Hematopoietic multipotent progenitor cell treated with erythropoietin and hydrocortisone succinate and interleukin-3 and kit ligand, for 6 days (in vitro differentiated cells): ENCODE measurements at regions not wholly inside any gene's neighbourhood (a gene's known extent, or its start where the extent isn't known, plus 50 kb on each side); places are given as distances from the start of the nearest gene placed in this dataset.

ENCODE experiments used
- DNase-seq: peaks from one replicate; pipeline ENCODE4 v3.0.0-alpha.2; 2015

- no peak for DNase-seq
These were observed 291.5 kb downstream of the LRATD1 start for GRCh38 chr2:14923820-14924580.

DNA sequence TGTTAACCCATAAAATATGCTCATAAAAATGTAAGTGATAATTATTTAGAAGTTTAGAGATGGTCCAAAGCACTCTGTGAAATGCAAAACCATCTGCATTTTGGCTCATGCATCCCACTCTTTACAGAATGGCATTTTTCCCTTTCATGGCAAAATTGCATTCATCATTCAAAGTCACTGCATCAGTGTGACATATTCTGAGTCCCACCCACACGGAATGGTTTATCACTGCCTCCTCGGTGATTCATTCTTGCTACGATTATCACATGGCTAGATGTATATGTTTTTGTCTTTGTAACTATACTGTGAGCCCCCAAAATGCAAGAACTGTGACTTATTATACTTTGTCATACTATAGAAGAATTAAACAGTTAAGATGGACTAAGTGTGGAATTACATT, 293.0 kb downstream of the LRATD1 start:
- no peak for DNase-seq

DNA sequence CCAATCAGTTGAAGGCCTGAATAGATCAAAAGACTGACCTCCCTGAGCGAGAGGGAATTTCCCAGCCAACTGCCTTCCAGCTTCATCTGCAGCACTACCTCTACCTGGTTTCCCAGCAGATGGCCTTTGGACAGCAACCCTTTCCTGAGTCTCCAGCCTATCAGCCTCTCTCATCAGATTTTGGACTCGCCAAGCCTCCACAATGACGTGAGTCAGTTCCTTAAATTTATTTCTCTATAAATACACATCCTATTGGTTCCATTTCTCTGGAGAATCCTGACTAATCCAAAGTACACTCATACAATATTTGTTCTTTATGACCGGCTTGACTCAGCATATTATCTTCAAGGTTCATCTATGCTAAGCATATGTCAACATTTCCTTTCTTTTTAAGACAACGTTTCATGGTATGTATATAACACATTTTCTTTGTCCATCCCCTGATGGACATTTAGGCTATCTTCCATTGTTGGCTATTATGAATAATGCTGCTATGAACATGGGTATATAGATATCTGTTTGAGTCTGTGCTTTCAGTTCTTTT, 294.6 kb downstream of the LRATD1 start:
- DNase-seq: no peak

DNA sequence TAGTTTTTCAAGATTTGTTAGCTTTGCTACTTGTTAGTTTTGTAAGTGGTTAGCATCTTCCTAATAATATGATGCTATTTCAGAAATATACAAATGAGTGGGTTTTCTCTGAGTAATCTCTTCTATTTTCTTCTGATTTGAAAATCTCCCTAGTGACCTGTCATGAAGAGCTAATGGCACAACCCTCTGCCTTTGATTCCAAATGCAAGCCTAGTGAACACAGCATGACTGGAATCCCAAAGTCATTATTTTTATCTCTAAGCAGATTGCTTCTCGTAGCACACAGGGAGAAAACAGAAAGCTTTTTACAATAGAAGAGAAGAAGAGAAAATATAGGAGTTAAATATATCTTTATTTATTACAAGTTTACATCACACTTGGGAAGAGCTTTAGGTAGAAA, 295.5 kb downstream of the LRATD1 start:
- no peak for DNase-seq

DNA sequence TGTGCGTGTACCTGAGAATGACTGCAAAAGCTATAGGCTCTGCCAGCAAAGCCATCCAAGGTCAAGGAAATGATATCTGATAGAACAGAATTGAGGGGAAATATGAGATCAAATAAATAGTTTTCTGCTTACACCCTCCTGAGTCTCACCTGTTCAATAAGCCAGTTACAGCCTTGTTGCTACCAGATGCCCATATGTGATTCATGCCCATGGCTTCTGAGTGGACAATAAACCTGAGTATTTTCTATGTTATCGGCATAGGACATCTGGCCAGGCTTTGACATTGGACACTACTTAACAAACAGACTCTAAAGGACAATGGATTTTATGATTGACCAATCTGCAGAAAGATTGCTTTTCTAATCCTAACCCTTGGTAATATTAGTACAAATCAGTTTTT, 297.9 kb downstream of the LRATD1 start:
- DNase-seq: no peak

- no peak for DNase-seq
These were observed 299.8 kb downstream of the LRATD1 start for GRCh38 chr2:14932285-14932684.

DNA sequence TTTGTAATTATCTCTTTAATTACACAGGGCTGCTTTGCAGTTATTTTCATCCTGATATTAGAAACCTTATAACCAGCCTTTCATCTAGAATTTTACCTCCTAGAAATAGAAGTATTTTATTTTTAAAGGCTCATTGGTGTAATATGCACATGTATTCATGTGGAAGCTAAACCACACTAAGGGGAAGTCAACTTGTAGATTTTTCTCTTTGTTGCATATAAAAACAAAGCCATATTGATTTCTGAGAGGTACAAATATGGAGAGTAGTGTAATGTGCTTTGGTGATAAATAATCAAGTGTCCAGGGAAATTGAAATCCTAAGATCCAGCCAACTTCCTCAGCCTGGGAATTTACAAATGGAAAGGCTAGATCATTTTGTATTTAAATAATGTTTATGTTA, 301.2 kb downstream of the LRATD1 start:
- no peak for DNase-seq

DNA sequence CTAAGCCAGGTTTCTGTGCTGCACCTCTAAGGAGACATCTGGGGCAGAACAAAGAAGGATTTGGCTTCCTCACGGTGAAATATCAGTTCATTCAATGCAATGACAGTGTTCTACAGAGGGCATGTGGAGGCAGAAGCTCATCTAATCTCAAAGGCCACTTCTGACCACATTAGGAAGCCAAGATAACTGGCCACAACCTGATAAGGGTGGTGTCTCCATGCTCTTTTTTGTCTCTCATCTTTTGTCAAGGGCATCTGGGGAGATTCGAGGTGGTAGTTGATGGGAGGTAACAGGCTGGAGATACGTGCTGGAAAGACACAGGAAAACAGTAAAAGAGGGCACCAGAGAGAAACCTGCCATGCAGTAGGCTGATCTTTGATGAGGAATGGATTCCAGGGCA, 303.9 kb downstream of the LRATD1 start:
- peak; percentile 79 for DNase-seq

GRCh38 chr2:14937336-14937735, 304.8 kb downstream of the LRATD1 start:
- no peak for DNase-seq

DNA sequence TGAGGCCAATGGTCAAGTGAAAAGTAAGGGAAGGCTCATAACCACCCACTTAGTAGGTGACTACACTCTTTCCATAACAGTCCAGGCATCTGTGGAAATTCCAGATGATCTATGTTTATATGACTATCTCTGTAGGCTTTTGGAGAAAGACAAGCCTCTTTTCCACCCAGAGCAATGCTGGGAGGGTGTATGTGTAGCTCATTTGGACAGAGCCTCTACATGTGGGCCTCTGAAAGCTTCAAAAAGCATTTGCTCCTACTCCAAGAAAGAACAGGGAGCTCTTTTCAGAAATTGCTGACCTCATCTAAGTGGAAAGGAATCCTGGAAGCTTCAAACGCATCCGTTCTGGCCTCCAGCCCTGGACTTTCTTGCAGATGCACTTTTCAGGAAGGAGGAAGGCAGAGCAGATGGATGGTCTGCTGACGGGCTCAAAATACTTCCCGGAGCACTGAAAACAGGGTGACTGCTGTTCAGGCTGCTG, 308.7 kb downstream of the LRATD1 start:
- DNase-seq: no peak

DNA sequence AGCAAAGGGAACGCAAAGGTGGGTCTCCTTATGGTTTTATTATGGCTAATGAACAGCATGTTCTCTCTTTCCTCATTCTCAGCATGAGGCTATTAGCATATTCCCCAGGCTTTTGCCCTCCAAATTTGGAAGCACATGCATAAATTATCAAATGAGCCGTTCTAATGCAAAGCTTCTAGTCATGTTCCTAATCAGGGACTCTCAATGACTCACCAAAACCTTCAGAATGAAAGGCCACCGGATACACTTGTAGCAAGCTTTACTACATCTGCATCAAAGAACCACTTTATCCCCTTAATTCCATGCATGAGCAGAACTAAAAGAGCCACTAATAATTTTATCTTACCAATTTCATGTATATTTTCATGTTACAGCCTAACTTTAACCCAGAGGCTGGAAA, 310.5 kb downstream of the LRATD1 start:
- no peak for DNase-seq

GRCh38 chr2:14944562-14945346, 312.2 kb downstream of the LRATD1 start:
- DNase-seq: peak; percentile 40

- DNase-seq: no peak
These were observed 319.2 kb downstream of the LRATD1 start for GRCh38 chr2:14951569-14952285.

GRCh38 chr2:14952400-14952963, 320.0 kb downstream of the LRATD1 start:
- no peak for DNase-seq

GRCh38 chr2:14960686-14961324, 328.3 kb downstream of the LRATD1 start:
- DNase-seq: no peak

GRCh38 chr2:14967729-14968128, 335.2 kb downstream of the LRATD1 start:
- peak; percentile 98 for DNase-seq

DNA sequence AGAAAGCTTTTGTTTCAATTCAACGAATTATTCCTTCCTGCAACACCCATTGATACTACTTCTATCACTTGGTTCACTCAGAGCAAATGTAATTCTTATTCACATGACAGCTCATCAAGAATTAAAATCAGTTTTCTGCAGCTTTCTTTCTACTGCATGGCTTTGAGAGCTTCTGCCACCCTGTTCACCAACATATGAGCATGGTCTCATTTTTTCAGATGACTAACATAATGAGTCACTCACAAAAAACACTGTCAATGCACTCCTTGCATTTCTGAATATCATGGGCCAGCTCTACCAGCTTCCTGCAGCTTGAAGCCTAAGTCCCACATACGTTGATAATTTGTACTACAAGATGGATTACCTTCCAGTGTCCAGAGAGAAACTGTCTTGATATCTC, 342.9 kb downstream of the LRATD1 start:
- no peak for DNase-seq

- DNase-seq: no peak
These were observed 344.5 kb downstream of the LRATD1 start for GRCh38 chr2:14977021-14977420.

GRCh38 chr2:14978845-14979244, 346.3 kb downstream of the LRATD1 start:
- DNase-seq: no peak

- no peak for DNase-seq
These were observed 350.3 kb downstream of the LRATD1 start for GRCh38 chr2:14982790-14983189.

DNA sequence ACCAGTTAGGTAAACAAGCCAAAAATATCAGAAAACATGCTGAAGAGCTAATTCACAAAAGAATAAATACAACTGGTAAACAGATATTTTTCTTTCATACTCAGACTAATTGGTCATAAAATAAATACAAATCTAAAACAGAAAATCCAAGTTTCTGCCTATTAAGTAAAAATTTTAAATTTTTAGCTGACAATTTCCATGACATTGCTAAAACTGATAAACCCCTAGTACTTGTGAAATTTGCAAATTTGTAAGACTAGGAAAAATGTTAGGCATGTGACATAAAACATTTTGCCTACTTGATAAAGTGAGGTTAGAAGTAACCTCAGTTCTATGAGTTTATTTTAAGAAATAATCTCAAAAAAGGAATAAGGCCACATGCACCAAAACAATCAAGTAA, 356.1 kb downstream of the LRATD1 start:
- no peak for DNase-seq

DNA sequence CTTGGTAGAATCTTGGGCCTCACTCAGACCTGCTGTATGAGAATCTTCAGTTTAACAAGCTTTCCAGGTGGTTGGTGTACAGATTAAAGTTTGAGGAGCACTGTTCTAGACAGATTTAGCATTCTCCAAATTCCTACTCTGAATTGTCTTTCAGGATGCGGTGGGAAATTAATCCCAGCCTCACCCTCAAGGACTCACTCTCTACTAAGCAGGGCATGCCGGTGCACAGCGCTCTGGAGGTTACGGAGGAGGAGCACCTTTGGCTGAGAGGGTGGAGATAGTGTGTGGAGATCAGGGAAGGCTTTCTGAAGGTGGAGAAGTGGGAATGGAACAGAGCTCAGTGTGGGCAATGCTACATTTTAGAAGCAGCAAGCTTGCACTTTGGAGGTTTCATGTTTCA, 359.2 kb downstream of the LRATD1 start:
- DNase-seq: no peak
